ENCODE measurements at regions not wholly inside any gene's neighbourhood (a gene's known extent, or its start where the extent isn't known, plus 50 kb on each side); places are given as distances from the start of the nearest gene placed in this dataset.

DNA sequence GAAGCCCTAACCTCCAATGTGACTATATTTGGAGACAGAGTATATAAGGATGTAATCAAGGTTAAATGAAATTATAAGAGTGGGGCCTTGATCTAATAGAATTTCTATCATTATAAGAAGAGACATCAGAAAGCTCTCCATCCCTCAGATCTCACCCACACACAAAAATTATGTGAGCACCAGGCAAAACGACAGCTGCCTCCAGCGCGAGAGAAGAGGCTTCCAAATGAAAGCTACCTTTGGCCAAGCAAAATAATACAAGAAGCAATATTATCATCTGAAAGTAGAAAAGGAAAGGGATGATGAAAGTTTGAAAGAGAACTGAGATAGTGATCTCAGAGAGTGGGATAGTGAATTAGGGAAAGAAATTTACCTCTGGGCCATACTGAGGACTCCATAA lies 1192.5 kb downstream of the NXPH1 start:
- CTCF ChIA-PET, result no interaction called here
- TF ChIP-seq, protein P1, sequence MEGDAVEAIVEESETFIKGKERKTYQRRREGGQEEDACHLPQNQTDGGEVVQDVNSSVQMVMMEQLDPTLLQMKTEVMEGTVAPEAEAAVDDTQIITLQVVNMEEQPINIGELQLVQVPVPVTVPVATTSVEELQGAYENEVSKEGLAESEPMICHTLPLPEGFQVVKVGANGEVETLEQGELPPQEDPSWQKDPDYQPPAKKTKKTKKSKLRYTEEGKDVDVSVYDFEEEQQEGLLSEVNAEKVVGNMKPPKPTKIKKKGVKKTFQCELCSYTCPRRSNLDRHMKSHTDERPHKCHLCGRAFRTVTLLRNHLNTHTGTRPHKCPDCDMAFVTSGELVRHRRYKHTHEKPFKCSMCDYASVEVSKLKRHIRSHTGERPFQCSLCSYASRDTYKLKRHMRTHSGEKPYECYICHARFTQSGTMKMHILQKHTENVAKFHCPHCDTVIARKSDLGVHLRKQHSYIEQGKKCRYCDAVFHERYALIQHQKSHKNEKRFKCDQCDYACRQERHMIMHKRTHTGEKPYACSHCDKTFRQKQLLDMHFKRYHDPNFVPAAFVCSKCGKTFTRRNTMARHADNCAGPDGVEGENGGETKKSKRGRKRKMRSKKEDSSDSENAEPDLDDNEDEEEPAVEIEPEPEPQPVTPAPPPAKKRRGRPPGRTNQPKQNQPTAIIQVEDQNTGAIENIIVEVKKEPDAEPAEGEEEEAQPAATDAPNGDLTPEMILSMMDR (IDR thresholded peaks at IDR 0.05), result no peak
- Mint-ChIP-seq H3K36me3 (ENCODE audit: low read depth) (no peaks in the 10 kb centered on the region), H3K9me3 (peaks cover 6% of the 10 kb centered on the region), H3K4me1 (ENCODE audit: low read depth) (no peaks in the 10 kb centered on the region), H3K27ac (no peak overlapping the region), H3K27me3 (no peaks in the 10 kb centered on the region), H3K4me3 (no peak overlapping the region)
- DNase-seq (no peak), ATAC-seq (no peak)
- intact Hi-C loops (cut with micrococcal nuclease), result no loop called here
- POLR2A ChIA-PET, result no interaction called here

DNA sequence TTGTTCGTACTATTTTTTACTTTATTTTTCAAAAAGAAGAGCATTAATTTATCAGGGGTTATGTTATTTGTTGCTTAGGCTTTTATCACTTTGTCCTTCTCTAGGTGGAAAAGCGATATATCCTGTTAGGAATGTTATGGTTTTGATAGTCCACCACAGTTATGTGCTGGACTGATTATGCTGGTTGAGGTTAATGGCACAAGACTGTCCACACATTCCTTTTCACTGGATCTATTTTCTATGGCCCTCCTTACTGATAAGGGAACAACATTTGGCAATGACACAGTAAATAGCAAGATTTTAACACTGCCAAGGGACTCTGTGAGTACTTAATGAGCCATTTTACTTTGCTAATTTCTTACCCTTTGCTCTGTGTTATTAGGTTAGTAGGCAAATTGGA lies 1212.3 kb downstream of the NXPH1 start:
- ATAC-seq (no peak), DNase-seq (no peak)
- ChIA-PET POLR2A (no interaction called here), CTCF (no interaction called here)
- TF ChIP-seq, protein P1 (IDR thresholded peaks at IDR 0.05), result no peak
- Mint-ChIP-seq H3K36me3 (ENCODE audit: low read depth) (no peaks in the 10 kb centered on the region), H3K4me3 (no peak overlapping the region), H3K27me3 (no peaks in the 10 kb centered on the region), H3K27ac (no peak overlapping the region), H3K4me1 (ENCODE audit: low read depth) (no peaks in the 10 kb centered on the region), H3K9me3 (no peaks in the 10 kb centered on the region)
- intact Hi-C loops (cut with micrococcal nuclease), result no loop called here

DNA sequence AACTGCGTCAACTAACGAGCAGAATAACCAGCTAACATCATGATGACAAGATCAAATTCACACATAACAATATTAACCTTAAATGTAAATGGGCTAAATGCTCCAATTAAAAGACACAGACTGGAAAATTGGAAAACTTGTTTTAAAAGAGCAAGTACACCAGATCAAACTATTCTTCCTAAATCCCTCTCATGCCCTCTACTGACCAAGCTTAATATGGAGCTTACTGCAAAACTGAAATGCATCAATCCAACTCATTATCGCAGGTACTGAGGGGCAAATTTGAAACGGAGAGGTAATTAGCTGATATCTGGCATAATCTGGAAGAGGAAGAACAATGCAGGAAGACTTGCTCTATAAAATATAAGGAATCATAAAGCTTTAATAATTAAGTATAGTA lies 1223.8 kb downstream of the NXPH1 start:
- no peak for DNase-seq
- no peak for ATAC-seq
- H3K4me1 Mint-ChIP-seq (ENCODE audit: low read depth), result no peaks in the 10 kb centered on the region
- no peaks in the 10 kb centered on the region for H3K27me3 Mint-ChIP-seq
- no peak overlapping the region for H3K4me3 Mint-ChIP-seq
- intact Hi-C loops (cut with micrococcal nuclease), result no loop called here
- ChIA-PET POLR2A (no interaction called here), CTCF (no interaction called here)
- TF ChIP-seq, protein P1 (IDR thresholded peaks at IDR 0.05), result no peak
- H3K36me3 Mint-ChIP-seq (ENCODE audit: low read depth), result no peaks in the 10 kb centered on the region
- peaks cover 10% of the 10 kb centered on the region for H3K9me3 Mint-ChIP-seq
- no peak overlapping the region for H3K27ac Mint-ChIP-seq

DNA sequence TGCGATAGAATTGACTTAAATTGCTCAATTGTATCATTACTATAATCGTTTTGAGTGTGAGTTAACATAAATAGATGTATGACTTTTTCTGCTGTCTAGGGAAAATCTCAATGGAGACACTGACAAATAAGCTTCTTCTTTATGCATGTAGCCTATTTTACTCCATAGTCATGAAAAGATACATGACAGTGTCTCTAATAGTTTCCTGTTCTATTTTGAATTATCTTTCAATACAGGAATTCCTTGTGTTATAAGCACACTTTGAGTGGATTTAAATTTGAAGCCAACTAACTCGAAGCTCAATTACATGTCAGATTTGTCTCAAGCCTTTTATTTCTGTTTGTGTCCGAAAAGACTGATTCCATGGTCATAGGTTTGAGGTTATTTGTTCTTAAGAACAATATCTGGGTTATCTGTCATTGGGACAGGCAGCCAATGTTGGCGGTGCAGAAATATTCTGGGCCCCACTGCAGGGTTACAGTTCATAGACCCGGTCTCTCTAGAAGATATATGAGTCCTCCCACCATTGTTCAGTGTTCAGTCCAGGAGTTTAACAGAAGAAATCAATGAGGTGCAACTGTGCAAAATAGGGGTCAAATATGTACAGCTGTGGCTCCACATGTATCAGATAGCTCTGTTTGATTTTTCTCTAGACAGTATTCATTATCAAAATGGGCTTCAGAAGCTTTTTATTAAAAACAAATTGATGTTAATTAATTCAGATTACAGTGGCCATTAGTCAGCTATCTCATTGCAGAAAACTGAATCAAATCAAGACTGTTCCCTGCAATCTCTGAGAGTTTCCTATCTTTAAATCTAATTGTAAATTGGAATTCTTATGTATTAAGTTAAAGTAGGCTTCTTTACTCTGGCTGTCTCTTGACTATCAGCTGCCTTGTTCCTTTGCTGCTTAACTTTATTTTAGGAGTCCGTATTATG lies 1238.8 kb downstream of the NXPH1 start:
- H3K36me3 Mint-ChIP-seq (ENCODE audit: low read depth), result no peaks in the 10 kb centered on the region
- intact Hi-C loops (cut with micrococcal nuclease), result no loop called here
- ChIA-PET CTCF (no interaction called here), POLR2A (no interaction called here)
- DNase-seq, result no peak
- TF ChIP-seq, protein P1 (IDR thresholded peaks at IDR 0.05), result no peak
- no peaks in the 10 kb centered on the region for H3K4me1 Mint-ChIP-seq (ENCODE audit: low read depth)
- peaks cover 3% of the 10 kb centered on the region for H3K9me3 Mint-ChIP-seq
- no peak overlapping the region for H3K4me3 Mint-ChIP-seq
- H3K27me3 Mint-ChIP-seq, result no peaks in the 10 kb centered on the region
- no peak for ATAC-seq
- no peak overlapping the region for H3K27ac Mint-ChIP-seq

DNA sequence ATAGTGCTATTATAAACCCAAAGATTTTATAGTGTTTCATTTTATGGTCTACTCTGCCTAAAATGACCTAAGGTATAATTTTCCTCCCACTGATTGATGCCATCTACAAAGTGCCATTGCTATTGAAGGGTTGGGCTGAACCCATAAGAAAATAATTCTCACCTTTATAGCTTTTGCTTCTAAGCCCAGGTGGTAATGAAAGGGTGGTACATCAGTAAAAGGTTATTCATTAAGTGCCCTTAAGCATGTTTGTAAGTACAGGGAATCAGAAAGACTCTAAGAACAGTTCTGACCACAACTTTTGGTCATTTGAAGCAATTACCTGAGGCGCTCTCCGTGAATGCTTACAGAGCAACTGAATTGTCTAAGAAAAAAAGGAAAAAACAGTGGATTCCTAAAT lies 1247.3 kb downstream of the NXPH1 start:
- TF ChIP-seq, protein P1 (IDR thresholded peaks at IDR 0.05), result no peak
- no peak overlapping the region for H3K27ac Mint-ChIP-seq
- no peaks in the 10 kb centered on the region for H3K36me3 Mint-ChIP-seq (ENCODE audit: low read depth)
- H3K4me1 Mint-ChIP-seq (ENCODE audit: low read depth), result no peaks in the 10 kb centered on the region
- no peaks in the 10 kb centered on the region for H3K27me3 Mint-ChIP-seq
- H3K9me3 Mint-ChIP-seq, result peaks cover 10% of the 10 kb centered on the region
- ChIA-PET POLR2A (no interaction called here), CTCF (no interaction called here)
- intact Hi-C loops (cut with micrococcal nuclease), result no loop called here
- no peak for DNase-seq
- ATAC-seq, result no peak
- H3K4me3 Mint-ChIP-seq, result no peak overlapping the region
